ENCODE measurements at regions not wholly inside any gene's neighbourhood (a gene's known extent, or its start where the extent isn't known, plus 50 kb on each side); places are given as distances from the start of the nearest gene placed in this dataset.

GRCh38 chr13:84366506-84366905 lies 484.2 kb upstream of the SLITRK1 start:
- DNase-seq = no peak

GRCh38 chr13:84362777-84363176 lies 480.5 kb upstream of the SLITRK1 start:
- no peak overlapping the region for H3K27ac ChIP-seq (ENCODE audit: low read length)
- no peak overlapping the region for H3K4me3 ChIP-seq (ENCODE audit: low read depth in 1 of 2, low read length in 2 of 2)
- no peak for ATAC-seq (ENCODE audit: insufficient read depth, low read depth)
- no peak overlapping the region for H2AFZ ChIP-seq (ENCODE audit: low read depth, low read length)
- H3K4me1 ChIP-seq (ENCODE audit: insufficient read depth, low read length) = no peaks in the 10 kb centered on the region
- H3K9ac ChIP-seq (ENCODE audit: low read depth, low read length) = no peak overlapping the region
- TF ChIP-seq EZH2 (IDR thresholded peaks at IDR 0.05; ENCODE audit: borderline replicate concordance, low read depth, low read length, severe bottlenecking) = no peak
- TF ChIP-seq CTCF (IDR thresholded peaks at IDR 0.05; ENCODE audit: borderline replicate concordance, extremely low read depth, low read length, poor library complexity, severe bottlenecking) = no peak
- DNase-seq = no peak
- no peaks in the 10 kb centered on the region for H3K27me3 ChIP-seq (ENCODE audit: insufficient read depth, low read length, poor library complexity)
- H3K36me3 ChIP-seq (ENCODE audit: insufficient read depth, low read length) = no peaks in the 10 kb centered on the region
- no peaks in the 10 kb centered on the region for H3K9me3 ChIP-seq (ENCODE audit: insufficient read depth, low read length, severe bottlenecking)
- no peak overlapping the region for H3K4me2 ChIP-seq (ENCODE audit: insufficient read depth, low read length)
- no peaks in the 10 kb centered on the region for H4K20me1 ChIP-seq (ENCODE audit: insufficient read depth, low read length)
- H3K79me2 ChIP-seq (ENCODE audit: insufficient read depth, low read length) = no peaks in the 10 kb centered on the region

More at GRCh38 chr13:84366506-84366905, 484.2 kb upstream of the SLITRK1 start:
- H3K4me2 ChIP-seq (ENCODE audit: insufficient read depth, low read length) = no peak overlapping the region
- H3K79me2 ChIP-seq (ENCODE audit: insufficient read depth, low read length) = no peaks in the 10 kb centered on the region
- no peaks in the 10 kb centered on the region for H4K20me1 ChIP-seq (ENCODE audit: insufficient read depth, low read length)
- H3K27me3 ChIP-seq (ENCODE audit: insufficient read depth, low read length, poor library complexity) = no peaks in the 10 kb centered on the region
- H3K9me3 ChIP-seq (ENCODE audit: insufficient read depth, low read length, severe bottlenecking) = no peaks in the 10 kb centered on the region
- H3K4me3 ChIP-seq (ENCODE audit: low read depth in 1 of 2, low read length in 2 of 2) = no peak overlapping the region
- no peak overlapping the region for H3K27ac ChIP-seq (ENCODE audit: low read length)
- no peak for TF ChIP-seq CTCF (IDR thresholded peaks at IDR 0.05; ENCODE audit: borderline replicate concordance, extremely low read depth, low read length, poor library complexity, severe bottlenecking)
- TF ChIP-seq EZH2 (IDR thresholded peaks at IDR 0.05; ENCODE audit: borderline replicate concordance, low read depth, low read length, severe bottlenecking) = no peak
- H2AFZ ChIP-seq (ENCODE audit: low read depth, low read length) = 0 out of 2 replicates have a peak overlapping the region, but pooled peaks have one; percentile 19
- H3K36me3 ChIP-seq (ENCODE audit: insufficient read depth, low read length) = no peaks in the 10 kb centered on the region
- H3K4me1 ChIP-seq (ENCODE audit: insufficient read depth, low read length) = no peaks in the 10 kb centered on the region
- no peak overlapping the region for H3K9ac ChIP-seq (ENCODE audit: low read depth, low read length)
- ATAC-seq (ENCODE audit: insufficient read depth, low read depth) = no peak

- Histone ChIP-seq H3K27ac (ENCODE audit: low read length) (no peak overlapping the region), H2AFZ (ENCODE audit: low read depth, low read length) (no peak overlapping the region), H3K4me1 (ENCODE audit: insufficient read depth, low read length) (no peaks in the 10 kb centered on the region), H3K79me2 (ENCODE audit: insufficient read depth, low read length) (no peaks in the 10 kb centered on the region), H3K36me3 (ENCODE audit: insufficient read depth, low read length) (no peaks in the 10 kb centered on the region), H3K4me2 (ENCODE audit: insufficient read depth, low read length) (no peak overlapping the region), H3K9me3 (ENCODE audit: insufficient read depth, low read length, severe bottlenecking) (no peaks in the 10 kb centered on the region), H3K4me3 (ENCODE audit: low read depth in 1 of 2, low read length in 2 of 2) (no peak overlapping the region), H4K20me1 (ENCODE audit: insufficient read depth, low read length) (no peaks in the 10 kb centered on the region), H3K27me3 (ENCODE audit: insufficient read depth, low read length, poor library complexity) (no peaks in the 10 kb centered on the region), H3K9ac (ENCODE audit: low read depth, low read length) (no peak overlapping the region)
- no peak for ATAC-seq (ENCODE audit: insufficient read depth, low read depth)
- no peak for DNase-seq
- TF ChIP-seq CTCF (IDR thresholded peaks at IDR 0.05; ENCODE audit: borderline replicate concordance, extremely low read depth, low read length, poor library complexity, severe bottlenecking) = no peak
- TF ChIP-seq EZH2 (IDR thresholded peaks at IDR 0.05; ENCODE audit: borderline replicate concordance, low read depth, low read length, severe bottlenecking) = no peak
These were observed 478.5 kb upstream of the SLITRK1 start for GRCh38 chr13:84360822-84361221.

GRCh38 chr13:84358601-84359000 lies 476.3 kb upstream of the SLITRK1 start:
- H3K36me3 ChIP-seq (ENCODE audit: insufficient read depth, low read length) = no peaks in the 10 kb centered on the region
- H3K27ac ChIP-seq (ENCODE audit: low read length) = no peak overlapping the region
- no peak overlapping the region for H3K4me2 ChIP-seq (ENCODE audit: insufficient read depth, low read length)
- H3K4me1 ChIP-seq (ENCODE audit: insufficient read depth, low read length) = no peaks in the 10 kb centered on the region
- TF ChIP-seq EZH2 (IDR thresholded peaks at IDR 0.05; ENCODE audit: borderline replicate concordance, low read depth, low read length, severe bottlenecking) (no peak), CTCF (IDR thresholded peaks at IDR 0.05; ENCODE audit: borderline replicate concordance, extremely low read depth, low read length, poor library complexity, severe bottlenecking) (no peak)
- no peak overlapping the region for H3K4me3 ChIP-seq (ENCODE audit: low read depth in 1 of 2, low read length in 2 of 2)
- no peaks in the 10 kb centered on the region for H3K27me3 ChIP-seq (ENCODE audit: insufficient read depth, low read length, poor library complexity)
- DNase-seq (no peak), ATAC-seq (ENCODE audit: insufficient read depth, low read depth) (no peak)
- no peaks in the 10 kb centered on the region for H3K9me3 ChIP-seq (ENCODE audit: insufficient read depth, low read length, severe bottlenecking)
- no peaks in the 10 kb centered on the region for H4K20me1 ChIP-seq (ENCODE audit: insufficient read depth, low read length)
- no peak overlapping the region for H3K9ac ChIP-seq (ENCODE audit: low read depth, low read length)
- no peak overlapping the region for H2AFZ ChIP-seq (ENCODE audit: low read depth, low read length)
- H3K79me2 ChIP-seq (ENCODE audit: insufficient read depth, low read length) = no peaks in the 10 kb centered on the region
